H9 (cell line): ENCODE measurements at regions not wholly inside any gene's neighbourhood (a gene's known extent, or its start where the extent isn't known, plus 50 kb on each side); places are given as distances from the start of the nearest gene placed in this dataset.

Source experiments
- DNase-seq: peaks from one replicate; pipeline ENCODE4 v3.0.0-alpha.2; 2017
- H2AFZ ChIP-seq: one replicate; pipeline ENCODE4 v1.6.1; 2013; ENCODE audit warnings: mild to moderate bottlenecking, low read length, control low read depth, moderate library complexity
- H2AK5ac ChIP-seq: 2 replicates; pipeline ENCODE4 v1.6.1; 2013; ENCODE audit warnings: low read length, control low read depth, mixed read lengths; ENCODE audit not compliant: insufficient read length
- H2BK120ac ChIP-seq: one replicate; pipeline ENCODE4 v1.6.1; 2013; ENCODE audit warnings: low read depth, mild to moderate bottlenecking, low read length, control low read depth, inconsistent platforms; ENCODE audit not compliant: poor library complexity, severe bottlenecking
- H2BK12ac ChIP-seq: 2 replicates; pipeline ENCODE4 v1.6.1; 2013; ENCODE audit warnings: low read length, control low read depth, mixed read lengths, low read depth; ENCODE audit not compliant: insufficient read length
- H2BK15ac ChIP-seq: 2 replicates; pipeline ENCODE4 v1.6.1; 2013; ENCODE audit warnings: low read depth, low read length, control low read depth
- H2BK20ac ChIP-seq: one replicate; pipeline ENCODE4 v1.6.1; 2013; ENCODE audit warnings: low read depth, mild to moderate bottlenecking, low read length, control low read depth, inconsistent platforms; ENCODE audit not compliant: poor library complexity, severe bottlenecking
- H2BK5ac ChIP-seq: 2 replicates; pipeline ENCODE4 v1.6.1; 2013; ENCODE audit warnings: low read length, control low read depth, mixed read lengths; ENCODE audit not compliant: insufficient read length
- H3K14ac ChIP-seq: 2 replicates; pipeline ENCODE4 v1.6.1; 2013; ENCODE audit warnings: low read length, control low read depth; ENCODE audit not compliant: insufficient read depth
- H3K18ac ChIP-seq: 2 replicates; pipeline ENCODE4 v1.6.1; 2013; ENCODE audit warnings: low read depth, mild to moderate bottlenecking, mixed read lengths, low read length, control low read depth; ENCODE audit not compliant: insufficient read length
- H3K23ac ChIP-seq: 2 replicates; pipeline ENCODE4 v1.6.1; 2013; ENCODE audit warnings: low read length, control low read depth, mixed read lengths, low read depth; ENCODE audit not compliant: insufficient read length
- H3K23me2 ChIP-seq: 2 replicates; pipeline ENCODE4 v1.6.1; 2013; ENCODE audit warnings: low read depth, mild to moderate bottlenecking, mixed read lengths, low read length, control low read depth; ENCODE audit not compliant: insufficient read length, poor library complexity, severe bottlenecking
- H3K27ac ChIP-seq: 2 replicates; pipeline ENCODE4 v1.5.1; 2013; ENCODE audit warnings: low read length, control low read depth, mixed read lengths, low read depth; ENCODE audit not compliant: insufficient read length
- H3K27me3 ChIP-seq: 2 replicates; pipeline ENCODE4 v1.6.1; 2013; ENCODE audit warnings: low read length, control low read depth, inconsistent platforms; ENCODE audit not compliant: insufficient read depth
- H3K4ac ChIP-seq: 2 replicates; pipeline ENCODE4 v1.6.1; 2013; ENCODE audit warnings: low read depth, mild to moderate bottlenecking, control low read depth, inconsistent platforms, low read length, moderate library complexity
- H3K4me1 ChIP-seq: 2 replicates; pipeline ENCODE4 v1.6.1; 2013; ENCODE audit warnings: low read length, control low read depth, inconsistent platforms; ENCODE audit not compliant: insufficient read depth
- H3K4me2 ChIP-seq: 2 replicates; pipeline ENCODE4 v1.6.1; 2013; ENCODE audit warnings: low read length, control low read depth, mixed read lengths; ENCODE audit not compliant: insufficient read length, insufficient read depth
- H3K56ac ChIP-seq: 2 replicates; pipeline ENCODE4 v1.6.1; 2013; ENCODE audit warnings: low read depth, mild to moderate bottlenecking, mixed read lengths, low read length, control low read depth; ENCODE audit not compliant: insufficient read length
- H3K79me1 ChIP-seq: 2 replicates; pipeline ENCODE4 v1.6.1; 2013; ENCODE audit warnings: low read depth, mild to moderate bottlenecking, moderate library complexity, low read length, control low read depth, inconsistent platforms; ENCODE audit not compliant: insufficient read depth, poor library complexity, severe bottlenecking
- H3K79me2 ChIP-seq: 2 replicates; pipeline ENCODE4 v1.6.1; 2013; ENCODE audit warnings: low read length, control low read depth, inconsistent platforms; ENCODE audit not compliant: insufficient read depth
- H3K9ac ChIP-seq: 2 replicates; pipeline ENCODE4 v1.6.1; 2013; ENCODE audit warnings: low read length, control low read depth, mixed read lengths; ENCODE audit not compliant: insufficient read length; ENCODE audit errors: extremely low read depth
- H3K9me3 ChIP-seq: one replicate; pipeline ENCODE4 v1.6.1; 2013; ENCODE audit warnings: low read depth, low read length, inconsistent platforms; ENCODE audit not compliant: control insufficient read depth
- H3T11ph ChIP-seq: one replicate; pipeline ENCODE4 v1.6.1; 2013; ENCODE audit warnings: mild to moderate bottlenecking, low read length, control low read depth, inconsistent platforms
- H4K20me1 ChIP-seq: one replicate; pipeline ENCODE4 v1.6.1; 2013; ENCODE audit not compliant: control insufficient read depth, insufficient read length, insufficient read depth
- H4K5ac ChIP-seq: 2 replicates; pipeline ENCODE4 v1.6.1; 2013; ENCODE audit warnings: low read depth, mild to moderate bottlenecking, mixed read lengths, low read length, control low read depth; ENCODE audit not compliant: insufficient read length
- H4K8ac ChIP-seq: replicated peaks from 2 replicates; pipeline ENCODE4 v1.6.1; 2013; ENCODE audit warnings: low read length, control low read depth, mixed read lengths, low read depth; ENCODE audit not compliant: insufficient read length
- H4K91ac ChIP-seq: 2 replicates; pipeline ENCODE4 v1.6.1; 2013; ENCODE audit warnings: low read depth, mild to moderate bottlenecking, moderate library complexity, mixed read lengths, low read length, control low read depth; ENCODE audit not compliant: insufficient read length
- H3K27ac Mint-ChIP-seq, 3 experiments: 2 replicates in 2 of 3; 3 replicates in 1 of 3; pipeline ENCODE4 v1.8.0; 2020 to 2021; ENCODE audit warnings: mixed read lengths in 3 of 3, mild to moderate bottlenecking in 1 of 3, moderate library complexity in 1 of 3
- H3K27me3 Mint-ChIP-seq: 2 replicates; pipeline ENCODE4 v1.8.0; 2021; ENCODE audit warnings: low read depth, mild to moderate bottlenecking, moderate library complexity, mixed read lengths
- H3K36me3 Mint-ChIP-seq, 3 experiments: 2 replicates in 2 of 3; 3 replicates in 1 of 3; pipeline ENCODE4 v1.8.0; 2020 to 2021; ENCODE audit warnings: low read depth in 3 of 3, mixed read lengths in 3 of 3; ENCODE audit not compliant: insufficient read depth in 1 of 3
- H3K4me1 Mint-ChIP-seq, 2 experiments: 2 replicates each; pipeline ENCODE4 v1.8.0; 2020; ENCODE audit warnings: mixed read lengths in 2 of 2
- H3K4me3 Mint-ChIP-seq, 2 experiments: 2 replicates in 1 of 2; 3 replicates in 1 of 2; pipeline ENCODE4 v1.8.0; 2020 to 2021; ENCODE audit warnings: mild to moderate bottlenecking in 2 of 2, mixed read lengths in 2 of 2, moderate library complexity in 1 of 2
- H3K9me3 Mint-ChIP-seq, 2 experiments: 2 replicates in 1 of 2; 3 replicates in 1 of 2; pipeline ENCODE4 v1.8.0; 2020; ENCODE audit warnings: mild to moderate bottlenecking in 2 of 2, mixed read lengths in 2 of 2, moderate library complexity in 1 of 2
- WGBS: extraction: QIAGEN DNeasy Blood & Tissue Kit; methylation state at CpG from one replicate; pipeline ENCODE4 v1.1.7; 2013; ENCODE audit warnings: missing lambda C conversion rate, low lambda C conversion rate, mixed read lengths; ENCODE audit not compliant: insufficient read length; ENCODE audit errors: extremely low coverage; 5-methylcytosine and 5-hydroxymethylcytosine counted together
- TF ChIP-seq, protein P1 (sequence below): fragments of 200-600 bp; sonication (generic); conservative IDR thresholded peaks from 3 replicates; pipeline ENCODE4 v1.8.0; 2021; ENCODE audit warnings: antibody characterized with exemption, mild to moderate bottlenecking

DNA sequence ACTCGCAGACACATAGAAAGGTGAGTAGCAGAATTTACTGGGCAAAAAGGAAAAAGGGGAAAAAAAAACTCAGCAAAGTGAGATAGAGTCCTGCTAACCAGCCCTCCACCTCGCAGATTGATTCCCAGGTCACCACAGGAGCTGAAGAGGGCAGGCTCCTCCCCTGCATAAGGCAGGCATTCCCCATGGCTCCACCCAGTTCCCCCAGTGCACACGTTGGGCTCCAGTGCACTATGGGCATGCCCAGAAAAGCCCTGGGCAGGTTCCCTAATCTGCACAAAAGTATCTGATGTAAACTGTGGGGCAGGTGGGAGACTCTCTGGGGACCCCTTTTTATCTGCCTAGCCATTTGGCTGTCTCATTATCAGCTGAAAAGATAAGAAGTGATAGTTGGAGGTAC lies 461.2 kb upstream of the TMEFF2 start:
- Mint-ChIP-seq H3K27me3 (no peaks in the 10 kb centered on the region), H3K4me3 (no peak overlapping the region), H3K9me3 (peaks cover 6 to 7% of the 10 kb centered on the region in 2 experiments), H3K4me1 (peaks cover 3 to 11% of the 10 kb centered on the region in 2 experiments; a peak in 3 of 4 replicates), H3K27ac (no peak overlapping the region), H3K36me3 (peaks cover 0 to 7% (median 6%) of the 10 kb centered on the region in 3 experiments; a peak in 4 of 7 replicates)
- Histone ChIP-seq H2BK20ac (no peak overlapping the region), H2BK5ac (no peak overlapping the region), H3K56ac (no peak overlapping the region), H3T11ph (no peak overlapping the region), H3K9me3 (no peaks in the 10 kb centered on the region), H3K4me2 (no peak overlapping the region), H2AK5ac (no peak overlapping the region), H3K9ac (no peak overlapping the region), H3K23ac (no peak overlapping the region), H3K4ac (no peak overlapping the region), H2BK15ac (no peak overlapping the region), H4K8ac (no peak overlapping the region), H3K27me3 (no peaks in the 10 kb centered on the region), H2BK12ac (no peak overlapping the region), H3K27ac (no peak overlapping the region), H2BK120ac (no peak overlapping the region), H3K79me1 (no peaks in the 10 kb centered on the region), H3K14ac (no peak overlapping the region), H2AFZ (no peak overlapping the region), H4K20me1 (no peaks in the 10 kb centered on the region), H4K5ac (no peak overlapping the region), H4K91ac (no peak overlapping the region), H3K23me2 (no peaks in the 10 kb centered on the region), H3K79me2 (no peaks in the 10 kb centered on the region), H3K18ac (no peak overlapping the region), H3K4me1 (no peaks in the 10 kb centered on the region)
- TF ChIP-seq, protein P1, sequence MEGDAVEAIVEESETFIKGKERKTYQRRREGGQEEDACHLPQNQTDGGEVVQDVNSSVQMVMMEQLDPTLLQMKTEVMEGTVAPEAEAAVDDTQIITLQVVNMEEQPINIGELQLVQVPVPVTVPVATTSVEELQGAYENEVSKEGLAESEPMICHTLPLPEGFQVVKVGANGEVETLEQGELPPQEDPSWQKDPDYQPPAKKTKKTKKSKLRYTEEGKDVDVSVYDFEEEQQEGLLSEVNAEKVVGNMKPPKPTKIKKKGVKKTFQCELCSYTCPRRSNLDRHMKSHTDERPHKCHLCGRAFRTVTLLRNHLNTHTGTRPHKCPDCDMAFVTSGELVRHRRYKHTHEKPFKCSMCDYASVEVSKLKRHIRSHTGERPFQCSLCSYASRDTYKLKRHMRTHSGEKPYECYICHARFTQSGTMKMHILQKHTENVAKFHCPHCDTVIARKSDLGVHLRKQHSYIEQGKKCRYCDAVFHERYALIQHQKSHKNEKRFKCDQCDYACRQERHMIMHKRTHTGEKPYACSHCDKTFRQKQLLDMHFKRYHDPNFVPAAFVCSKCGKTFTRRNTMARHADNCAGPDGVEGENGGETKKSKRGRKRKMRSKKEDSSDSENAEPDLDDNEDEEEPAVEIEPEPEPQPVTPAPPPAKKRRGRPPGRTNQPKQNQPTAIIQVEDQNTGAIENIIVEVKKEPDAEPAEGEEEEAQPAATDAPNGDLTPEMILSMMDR = no peak
- WGBS = no CpG with 5 or more reads among the region's 3 CpGs
- no peak for DNase-seq
